ENCODE measurements at regions not wholly inside any gene's neighbourhood (a gene's known extent, or its start where the extent isn't known, plus 50 kb on each side); places are given as distances from the start of the nearest gene placed in this dataset.

- Histone ChIP-seq H3K36me3 (no peaks in the 10 kb centered on the region), H3K9me3 (no peaks in the 10 kb centered on the region), H3K4me1 (no peaks in the 10 kb centered on the region), H3K4me3 (no peak overlapping the region), H3K27me3 (no peaks in the 10 kb centered on the region), H3K27ac (no peak overlapping the region)
- intact Hi-C loops (cut with DNase I; ENCODE audit: low total_unique reads): no loop called here
- no peak for DNase-seq
- no peak for TF ChIP-seq CTCF (IDR thresholded peaks at IDR 0.05)
These were observed 631.7 kb upstream of the CADM1 start for GRCh38 chr11:116135891-116136290.

DNA sequence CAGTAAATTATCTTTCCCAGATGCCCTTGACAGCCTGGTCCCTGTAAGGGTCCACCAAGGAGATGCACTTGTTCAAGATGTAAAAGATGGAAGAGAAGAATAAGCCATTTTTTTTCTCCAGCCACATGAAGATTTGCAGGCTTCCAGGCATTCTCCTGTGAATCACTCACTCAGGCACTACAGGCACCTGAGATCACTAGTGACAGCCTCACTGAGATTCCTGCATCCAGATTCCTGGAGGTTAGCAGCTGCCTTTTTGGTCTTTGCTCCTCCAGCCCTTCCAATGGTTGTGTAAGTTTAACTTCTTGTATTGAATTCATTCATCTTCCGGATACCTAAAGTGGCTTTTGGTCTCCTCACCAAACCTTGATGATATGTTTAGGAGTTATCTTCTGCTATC lies 630.2 kb upstream of the CADM1 start:
- Histone ChIP-seq H3K27ac (no peak overlapping the region), H3K4me1 (no peaks in the 10 kb centered on the region), H3K9me3 (no peaks in the 10 kb centered on the region), H3K4me3 (no peak overlapping the region), H3K36me3 (no peaks in the 10 kb centered on the region), H3K27me3 (no peaks in the 10 kb centered on the region)
- DNase-seq: no peak
- intact Hi-C loops (cut with DNase I; ENCODE audit: low total_unique reads): no loop called here
- TF ChIP-seq CTCF (IDR thresholded peaks at IDR 0.05): no peak

DNA sequence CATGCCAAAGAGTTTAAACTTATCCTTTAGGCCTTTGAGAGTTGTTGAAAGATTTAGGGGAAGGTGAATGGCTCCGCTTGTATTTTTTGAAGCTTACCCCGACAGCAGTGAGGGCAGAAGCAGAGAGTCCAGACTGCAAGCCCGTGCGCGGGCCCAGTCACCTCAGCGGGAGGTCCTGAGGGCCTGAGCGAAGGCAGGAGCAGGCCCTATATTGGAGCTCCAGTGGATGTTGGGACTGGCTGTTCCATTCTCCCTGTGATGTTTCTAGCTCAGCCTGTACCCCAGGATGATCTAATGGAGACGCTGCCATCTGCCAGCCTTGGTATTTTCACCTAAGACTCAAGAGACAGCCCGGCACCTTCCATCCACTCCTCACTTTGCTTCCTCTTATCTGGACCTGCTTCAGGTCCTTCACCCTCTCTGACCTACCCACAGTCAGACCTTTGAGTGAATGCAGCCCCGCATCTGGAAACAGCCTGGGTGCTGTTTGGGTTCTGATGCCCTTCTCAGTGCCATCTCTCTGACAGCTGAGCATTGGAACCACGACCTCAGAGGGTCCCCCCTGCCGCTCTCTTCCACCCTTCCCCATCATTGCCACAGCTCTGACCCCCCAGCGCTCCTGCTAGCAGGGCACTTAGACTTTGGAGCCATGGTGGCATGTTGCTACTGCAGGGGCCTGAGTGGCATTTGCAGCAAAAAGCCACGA lies 628.2 kb upstream of the CADM1 start:
- H3K27me3 ChIP-seq: no peaks in the 10 kb centered on the region
- H3K36me3 ChIP-seq: no peaks in the 10 kb centered on the region
- no peaks in the 10 kb centered on the region for H3K4me1 ChIP-seq
- no peak overlapping the region for H3K4me3 ChIP-seq
- H3K27ac ChIP-seq: no peak overlapping the region
- H3K9me3 ChIP-seq: no peaks in the 10 kb centered on the region
- intact Hi-C loops (cut with DNase I; ENCODE audit: low total_unique reads): no loop called here
- TF ChIP-seq CTCF (IDR thresholded peaks at IDR 0.05): no peak
- no peak for DNase-seq

- Histone ChIP-seq H3K27me3 (no peaks in the 10 kb centered on the region), H3K4me3 (no peak overlapping the region), H3K27ac (no peak overlapping the region), H3K9me3 (no peaks in the 10 kb centered on the region), H3K36me3 (no peaks in the 10 kb centered on the region), H3K4me1 (no peaks in the 10 kb centered on the region)
- no peak for DNase-seq
- no peak for TF ChIP-seq CTCF (IDR thresholded peaks at IDR 0.05)
- intact Hi-C loops (cut with DNase I; ENCODE audit: low total_unique reads): no loop called here
These were observed 625.9 kb upstream of the CADM1 start for GRCh38 chr11:116130122-116130521.

DNA sequence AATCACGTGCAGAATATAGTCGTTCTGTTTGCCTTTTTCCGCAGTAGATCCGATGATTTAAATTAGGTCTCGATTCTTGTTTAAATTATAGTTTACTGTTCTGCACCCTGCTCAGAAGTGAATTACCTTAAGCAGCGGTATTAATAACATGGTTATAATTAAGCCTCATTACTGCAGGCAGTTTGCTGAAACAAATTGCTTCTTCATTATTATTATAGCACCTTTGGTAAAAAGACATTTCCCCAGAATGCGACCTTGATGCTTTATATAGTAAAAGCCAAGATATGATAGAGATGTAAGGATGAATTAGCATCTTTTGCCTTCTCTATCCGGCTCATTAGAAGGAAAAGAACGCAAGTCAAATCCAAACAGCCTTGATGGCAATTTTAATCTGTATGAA lies 625.2 kb upstream of the CADM1 start:
- intact Hi-C loops (cut with DNase I; ENCODE audit: low total_unique reads): no loop called here
- H3K36me3 ChIP-seq: no peaks in the 10 kb centered on the region
- no peak overlapping the region for H3K27ac ChIP-seq
- no peak overlapping the region for H3K4me3 ChIP-seq
- H3K4me1 ChIP-seq: no peaks in the 10 kb centered on the region
- H3K9me3 ChIP-seq: no peaks in the 10 kb centered on the region
- TF ChIP-seq CTCF (IDR thresholded peaks at IDR 0.05): no peak
- no peak for DNase-seq
- H3K27me3 ChIP-seq: no peaks in the 10 kb centered on the region

DNA sequence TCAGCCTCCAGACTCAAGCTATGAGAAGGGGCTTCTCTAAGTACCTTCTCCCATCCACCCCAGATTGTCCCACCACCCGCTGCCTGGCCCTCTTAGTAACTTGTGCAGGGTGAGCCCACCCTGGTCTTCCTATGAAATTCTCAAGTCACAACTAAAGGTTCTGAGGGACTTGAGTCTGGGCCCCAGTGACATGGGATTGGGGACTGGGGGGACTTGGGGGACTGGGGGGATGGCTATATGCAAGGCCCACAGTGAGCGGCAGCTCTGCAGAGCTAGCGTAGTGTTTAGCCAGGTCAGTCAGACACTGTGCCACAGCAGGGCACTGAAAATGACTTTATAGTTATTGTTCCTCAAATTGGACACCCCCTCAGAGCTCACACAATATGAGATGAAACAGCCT lies 622.3 kb upstream of the CADM1 start:
- TF ChIP-seq CTCF (IDR thresholded peaks at IDR 0.05): no peak

More for the DNA sequence above, 622.3 kb upstream of the CADM1 start:
- intact Hi-C loops (cut with DNase I; ENCODE audit: low total_unique reads): no loop called here
- no peaks in the 10 kb centered on the region for H3K36me3 ChIP-seq
- no peaks in the 10 kb centered on the region for H3K27me3 ChIP-seq
- no peak for DNase-seq
- no peaks in the 10 kb centered on the region for H3K4me1 ChIP-seq
- no peak overlapping the region for H3K4me3 ChIP-seq
- no peaks in the 10 kb centered on the region for H3K9me3 ChIP-seq
- H3K27ac ChIP-seq: no peak overlapping the region
